HL-60 (cell line): ENCODE measurements at regions not wholly inside any gene's neighbourhood (a gene's known extent, or its start where the extent isn't known, plus 50 kb on each side); places are given as distances from the start of the nearest gene placed in this dataset.

Source experiments
- DNase-seq, 2 experiments: peaks; one replicate each; pipeline ENCODE4 v3.0.0-alpha.2; 2010 to 2020; ENCODE audit warnings: low read depth in 1 of 2, low spot score in 1 of 2
- H3K27ac ChIP-seq: fragments of 250-450 bp; sonication (Bioruptor Pico); replicated peaks from 2 replicates; pipeline ENCODE4 v1.5.1; 2020; ENCODE audit warnings: mild to moderate bottlenecking, moderate library complexity
- H3K27me3 ChIP-seq: fragments of 250-450 bp; sonication (Bioruptor Pico); 2 replicates; pipeline ENCODE4 v1.5.1; 2021; ENCODE audit warnings: mild to moderate bottlenecking, moderate library complexity; ENCODE audit not compliant: insufficient read depth, poor library complexity, severe bottlenecking
- H3K4me3 ChIP-seq: replicated peaks from 2 replicates; pipeline ENCODE4 v1.5.1; 2011; ENCODE audit warnings: mild to moderate bottlenecking, control low read depth, low read length; ENCODE audit not compliant: insufficient read depth
- CTCF ChIP-seq: IDR thresholded peaks from one replicate; pipeline ENCODE4 v1.5.1; 2011; ENCODE audit warnings: low read length, control low read depth, inconsistent platforms; ENCODE audit not compliant: insufficient read depth
- GABPA ChIP-seq: IDR thresholded peaks from 2 replicates; pipeline ENCODE4 v1.6.1; 2012; ENCODE audit warnings: low read depth
- POLR2AphosphoS5 ChIP-seq: IDR thresholded peaks from 2 replicates; pipeline ENCODE4 v1.6.1; 2012; ENCODE audit warnings: low read depth
- REST ChIP-seq: IDR thresholded peaks from 2 replicates; pipeline ENCODE4 v1.6.1; 2012; ENCODE audit warnings: low read depth; ENCODE audit not compliant: insufficient replicate concordance
- SPI1 ChIP-seq: IDR thresholded peaks from 2 replicates; pipeline ENCODE4 v1.6.1; 2012; ENCODE audit warnings: low read depth, mild to moderate bottlenecking, borderline replicate concordance

- no peaks in the 10 kb centered on the region for H3K27me3 ChIP-seq
- DNase-seq = no peak
- H3K27ac ChIP-seq = no peak overlapping the region
- TF ChIP-seq SPI1 (peak; percentile 11; the same call in 1 of the 2 replicates), REST (no peak)
- no peak overlapping the region for H3K4me3 ChIP-seq
Observed at GRCh38 chr6:166777096-166777630, 150.1 kb upstream of the RPS6KA2 start.

DNA sequence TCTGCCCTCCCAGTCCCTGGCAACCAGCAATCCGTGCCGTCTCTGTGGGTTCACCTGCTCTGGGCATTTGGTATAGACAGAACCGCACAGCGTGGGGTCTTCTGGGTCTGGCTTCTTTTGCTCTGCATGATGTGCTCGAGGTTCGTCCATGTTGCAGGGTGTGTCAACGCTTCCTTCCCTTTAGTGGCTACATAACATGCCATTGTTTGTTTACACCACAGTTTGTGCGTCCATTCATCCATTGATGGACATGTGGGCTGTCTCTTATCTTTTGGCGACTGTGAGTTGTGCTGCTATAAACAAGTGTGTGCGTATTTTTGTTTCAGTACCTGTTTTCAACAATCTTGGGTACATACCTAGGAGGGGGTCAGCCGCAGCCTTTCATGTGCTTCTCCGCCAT lies 149.5 kb upstream of the RPS6KA2 start:
- TF ChIP-seq REST = no peak
- TF ChIP-seq CTCF = no peak
- TF ChIP-seq GABPA = no peak
- TF ChIP-seq SPI1 = no peak
- DNase-seq = no peak

GRCh38 chr6:166775923-166776220 lies 148.8 kb upstream of the RPS6KA2 start:
- H3K27me3 ChIP-seq = no peaks in the 10 kb centered on the region
- no peak overlapping the region for H3K27ac ChIP-seq
- peak in 1 of 2 experiments; percentile 9 for DNase-seq
- no peak overlapping the region for H3K4me3 ChIP-seq
- TF ChIP-seq SPI1 (no peak), GABPA (no peak), POLR2AphosphoS5 (no peak), REST (no peak)

More for the DNA sequence above, 149.5 kb upstream of the RPS6KA2 start:
- H3K27me3 ChIP-seq = no peaks in the 10 kb centered on the region
- no peak overlapping the region for H3K4me3 ChIP-seq
- H3K27ac ChIP-seq = no peak overlapping the region

DNA sequence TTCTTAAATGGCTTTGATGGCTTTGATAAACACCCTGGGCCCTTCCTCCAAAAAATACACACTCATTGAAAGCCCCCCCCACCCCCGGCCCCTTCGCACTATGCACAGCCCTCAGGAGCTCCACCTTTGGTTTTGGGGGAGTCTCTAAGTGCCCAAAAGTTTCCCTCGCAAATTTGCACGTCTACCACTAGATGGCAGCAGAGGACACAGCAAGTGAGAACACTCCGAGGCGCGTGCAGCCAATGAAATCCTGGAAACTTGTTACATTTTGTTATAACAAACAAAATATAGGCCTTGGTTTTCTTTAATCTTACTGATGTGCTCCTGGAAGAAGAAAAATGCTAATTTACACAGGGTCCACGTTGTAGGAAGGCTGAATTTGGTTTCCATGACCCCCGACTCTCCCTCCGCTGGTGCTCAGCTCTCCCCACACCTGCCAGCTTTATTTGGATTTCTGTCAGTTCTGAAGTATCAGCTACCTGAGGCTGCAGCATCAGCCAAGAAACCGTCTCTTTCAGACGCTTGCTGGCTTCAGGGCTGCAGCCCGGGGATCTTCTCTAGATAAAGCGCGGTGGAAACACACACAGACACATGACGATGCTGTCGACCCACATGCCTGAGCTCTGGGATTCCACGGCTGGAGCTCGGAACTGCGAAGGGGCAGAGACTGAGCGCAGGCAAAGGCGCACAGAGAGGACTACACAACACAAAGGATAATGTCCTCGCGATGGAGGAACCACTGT lies 148.3 kb upstream of the RPS6KA2 start:
- Histone ChIP-seq H3K4me3 (no peak overlapping the region), H3K27ac (no peak overlapping the region), H3K27me3 (no peaks in the 10 kb centered on the region)
- no peak for TF ChIP-seq REST
- TF ChIP-seq CTCF = peak; percentile 42
- DNase-seq = peak; percentile 41 to 72
